C4-2B (cell line): ENCODE measurements at regions not wholly inside any gene's neighbourhood (a gene's known extent, or its start where the extent isn't known, plus 50 kb on each side); places are given as distances from the start of the nearest gene placed in this dataset.

Source experiments
- ZFX ChIP-seq: fragments of 450-650 bp; IDR thresholded peaks from 2 replicates; pipeline ENCODE4 v1.6.1; 2017
- TF ChIP-seq, protein P1 (sequence below): fragments of 450-650 bp; conservative IDR thresholded peaks from 2 replicates; pipeline ENCODE4 v1.5.1; 2017; ENCODE audit warnings: mild to moderate bottlenecking

DNA sequence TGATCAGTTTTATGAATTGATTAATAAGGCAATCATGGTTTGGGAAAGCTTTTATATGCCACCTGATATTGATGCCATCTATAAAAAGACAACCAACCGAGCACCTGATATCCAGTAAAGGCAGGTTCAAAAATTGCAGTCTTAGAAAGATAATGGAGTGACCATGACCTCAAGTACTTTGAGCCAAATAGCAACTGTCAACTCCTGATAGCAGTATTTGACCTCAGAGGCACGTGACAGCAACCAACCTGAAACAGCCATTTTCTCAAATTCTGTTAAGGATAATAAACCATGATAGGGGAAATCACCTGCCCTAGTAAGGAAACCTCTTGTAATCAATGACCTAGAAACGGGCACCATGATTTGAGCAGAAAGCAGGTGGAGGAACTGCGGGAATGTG is 77.1 kb upstream of the NFE2L3 start:
- TF ChIP-seq, protein P1, sequence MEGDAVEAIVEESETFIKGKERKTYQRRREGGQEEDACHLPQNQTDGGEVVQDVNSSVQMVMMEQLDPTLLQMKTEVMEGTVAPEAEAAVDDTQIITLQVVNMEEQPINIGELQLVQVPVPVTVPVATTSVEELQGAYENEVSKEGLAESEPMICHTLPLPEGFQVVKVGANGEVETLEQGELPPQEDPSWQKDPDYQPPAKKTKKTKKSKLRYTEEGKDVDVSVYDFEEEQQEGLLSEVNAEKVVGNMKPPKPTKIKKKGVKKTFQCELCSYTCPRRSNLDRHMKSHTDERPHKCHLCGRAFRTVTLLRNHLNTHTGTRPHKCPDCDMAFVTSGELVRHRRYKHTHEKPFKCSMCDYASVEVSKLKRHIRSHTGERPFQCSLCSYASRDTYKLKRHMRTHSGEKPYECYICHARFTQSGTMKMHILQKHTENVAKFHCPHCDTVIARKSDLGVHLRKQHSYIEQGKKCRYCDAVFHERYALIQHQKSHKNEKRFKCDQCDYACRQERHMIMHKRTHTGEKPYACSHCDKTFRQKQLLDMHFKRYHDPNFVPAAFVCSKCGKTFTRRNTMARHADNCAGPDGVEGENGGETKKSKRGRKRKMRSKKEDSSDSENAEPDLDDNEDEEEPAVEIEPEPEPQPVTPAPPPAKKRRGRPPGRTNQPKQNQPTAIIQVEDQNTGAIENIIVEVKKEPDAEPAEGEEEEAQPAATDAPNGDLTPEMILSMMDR: no peak
- no peak for TF ChIP-seq ZFX
